ENCODE measurements at regions not wholly inside any gene's neighbourhood (a gene's known extent, or its start where the extent isn't known, plus 50 kb on each side); places are given as distances from the start of the nearest gene placed in this dataset.
A peak's percentile ranks its signal among the peaks of the same experiment; 100 is the strongest.

DNA sequence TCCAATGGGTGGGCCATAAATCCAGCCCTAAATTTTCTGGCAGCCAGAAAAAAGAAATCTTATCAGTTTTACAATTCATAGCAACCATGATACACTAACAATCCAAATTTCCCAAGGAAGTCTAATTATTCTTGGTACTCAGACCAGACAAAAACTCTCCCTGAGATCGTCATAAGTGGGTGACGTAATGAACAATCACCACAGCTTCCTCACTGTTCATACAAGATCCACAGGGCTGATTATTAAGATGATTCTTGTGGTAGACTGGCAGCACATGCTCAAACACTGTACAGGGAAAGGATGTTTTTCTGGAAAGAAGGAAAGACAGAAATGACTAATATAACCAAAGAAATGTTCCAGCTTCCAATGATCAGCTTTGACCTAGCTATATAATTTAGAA, 178.3 kb upstream of the CRIM1 start:
- Histone ChIP-seq H3K27me3 (ENCODE audit: insufficient read depth, low read length) (no peaks in the 10 kb centered on the region), H3K4me3 (ENCODE audit: insufficient read depth, low read depth, low read length) (no peak overlapping the region), H3K9me3 (ENCODE audit: insufficient read depth, low read depth, low read length) (no peaks in the 10 kb centered on the region), H3K4me2 (ENCODE audit: low read length) (no peak overlapping the region), H3K9ac (ENCODE audit: low read length) (no peak overlapping the region), H3K79me2 (ENCODE audit: insufficient read depth, low read length) (no peaks in the 10 kb centered on the region), H3K27ac (ENCODE audit: low read depth, low read length) (no peak overlapping the region), H4K20me1 (ENCODE audit: insufficient read depth, low read length) (no peaks in the 10 kb centered on the region), H2AFZ (ENCODE audit: low read depth, low read length) (no peak overlapping the region), H3K36me3 (ENCODE audit: insufficient read depth, low read length) (no peaks in the 10 kb centered on the region), H3K4me1 (ENCODE audit: insufficient read depth, low read length) (no peaks in the 10 kb centered on the region)
- no peak for TF ChIP-seq EZH2 (IDR thresholded peaks at IDR 0.05; ENCODE audit: insufficient read depth, low read length)
- TF ChIP-seq, protein P1, sequence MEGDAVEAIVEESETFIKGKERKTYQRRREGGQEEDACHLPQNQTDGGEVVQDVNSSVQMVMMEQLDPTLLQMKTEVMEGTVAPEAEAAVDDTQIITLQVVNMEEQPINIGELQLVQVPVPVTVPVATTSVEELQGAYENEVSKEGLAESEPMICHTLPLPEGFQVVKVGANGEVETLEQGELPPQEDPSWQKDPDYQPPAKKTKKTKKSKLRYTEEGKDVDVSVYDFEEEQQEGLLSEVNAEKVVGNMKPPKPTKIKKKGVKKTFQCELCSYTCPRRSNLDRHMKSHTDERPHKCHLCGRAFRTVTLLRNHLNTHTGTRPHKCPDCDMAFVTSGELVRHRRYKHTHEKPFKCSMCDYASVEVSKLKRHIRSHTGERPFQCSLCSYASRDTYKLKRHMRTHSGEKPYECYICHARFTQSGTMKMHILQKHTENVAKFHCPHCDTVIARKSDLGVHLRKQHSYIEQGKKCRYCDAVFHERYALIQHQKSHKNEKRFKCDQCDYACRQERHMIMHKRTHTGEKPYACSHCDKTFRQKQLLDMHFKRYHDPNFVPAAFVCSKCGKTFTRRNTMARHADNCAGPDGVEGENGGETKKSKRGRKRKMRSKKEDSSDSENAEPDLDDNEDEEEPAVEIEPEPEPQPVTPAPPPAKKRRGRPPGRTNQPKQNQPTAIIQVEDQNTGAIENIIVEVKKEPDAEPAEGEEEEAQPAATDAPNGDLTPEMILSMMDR (IDR thresholded peaks at IDR 0.05; ENCODE audit: insufficient read depth, low read depth, low read length) = no peak
- DNase-seq (ENCODE audit: low read depth) (peak; percentile 64), FAIRE-seq (no peak)
- no peaks in the 10 kb centered on the region for H3K27me3 Mint-ChIP-seq (ENCODE audit: low read depth, unreplicated experiment)
- no peaks in the 10 kb centered on the region for H3K36me3 Mint-ChIP-seq (ENCODE audit: low read depth, unreplicated experiment)
- no peak overlapping the region for H3K27ac Mint-ChIP-seq (ENCODE audit: unreplicated experiment)
- no peak overlapping the region for H3K4me3 Mint-ChIP-seq (ENCODE audit: unreplicated experiment)
- peaks cover 7% of the 10 kb centered on the region for H3K9me3 Mint-ChIP-seq (ENCODE audit: unreplicated experiment)
- peaks cover 3% of the 10 kb centered on the region for H3K4me1 Mint-ChIP-seq (ENCODE audit: low read depth, unreplicated experiment)

DNA sequence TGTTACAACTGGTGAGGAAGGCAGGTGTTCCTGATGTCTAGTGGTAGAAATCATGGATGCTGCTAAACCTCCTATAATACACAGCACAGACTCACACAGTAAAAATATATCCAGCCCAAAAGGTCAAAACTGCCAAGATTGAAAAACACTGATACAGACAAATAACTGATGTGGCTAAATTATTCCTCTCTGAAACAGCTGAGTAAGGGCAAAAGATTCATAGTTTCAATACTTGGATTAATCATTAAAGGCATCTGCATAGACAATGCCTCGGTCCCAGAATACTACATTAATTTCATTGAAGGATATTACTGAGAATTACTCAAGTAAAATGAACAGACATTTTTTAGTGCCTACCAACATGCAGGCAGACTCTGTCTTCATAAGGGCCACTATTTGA, 180.7 kb upstream of the CRIM1 start:
- Mint-ChIP-seq H3K27me3 (ENCODE audit: low read depth, unreplicated experiment) (peaks cover 3% of the 10 kb centered on the region), H3K4me3 (ENCODE audit: unreplicated experiment) (no peak overlapping the region), H3K27ac (ENCODE audit: unreplicated experiment) (no peak overlapping the region), H3K4me1 (ENCODE audit: low read depth, unreplicated experiment) (peaks cover 3% of the 10 kb centered on the region), H3K9me3 (ENCODE audit: unreplicated experiment) (peaks cover 3% of the 10 kb centered on the region), H3K36me3 (ENCODE audit: low read depth, unreplicated experiment) (no peaks in the 10 kb centered on the region)
- H3K4me3 ChIP-seq (ENCODE audit: insufficient read depth, low read depth, low read length) = no peak overlapping the region
- H3K4me2 ChIP-seq (ENCODE audit: low read length) = no peak overlapping the region
- no peaks in the 10 kb centered on the region for H3K27me3 ChIP-seq (ENCODE audit: insufficient read depth, low read length)
- no peak overlapping the region for H3K27ac ChIP-seq (ENCODE audit: low read depth, low read length)
- H3K9me3 ChIP-seq (ENCODE audit: insufficient read depth, low read depth, low read length) = no peaks in the 10 kb centered on the region
- no peak for FAIRE-seq
- no peaks in the 10 kb centered on the region for H3K79me2 ChIP-seq (ENCODE audit: insufficient read depth, low read length)
- TF ChIP-seq, protein P1 (IDR thresholded peaks at IDR 0.05; ENCODE audit: insufficient read depth, low read depth, low read length) = no peak
- TF ChIP-seq EZH2 (IDR thresholded peaks at IDR 0.05; ENCODE audit: insufficient read depth, low read length) = no peak
- H3K9ac ChIP-seq (ENCODE audit: low read length) = no peak overlapping the region
- no peak for DNase-seq (ENCODE audit: low read depth)
- H3K4me1 ChIP-seq (ENCODE audit: insufficient read depth, low read length) = no peaks in the 10 kb centered on the region
- H4K20me1 ChIP-seq (ENCODE audit: insufficient read depth, low read length) = no peaks in the 10 kb centered on the region
- no peaks in the 10 kb centered on the region for H3K36me3 ChIP-seq (ENCODE audit: insufficient read depth, low read length)
- H2AFZ ChIP-seq (ENCODE audit: low read depth, low read length) = no peak overlapping the region

DNA sequence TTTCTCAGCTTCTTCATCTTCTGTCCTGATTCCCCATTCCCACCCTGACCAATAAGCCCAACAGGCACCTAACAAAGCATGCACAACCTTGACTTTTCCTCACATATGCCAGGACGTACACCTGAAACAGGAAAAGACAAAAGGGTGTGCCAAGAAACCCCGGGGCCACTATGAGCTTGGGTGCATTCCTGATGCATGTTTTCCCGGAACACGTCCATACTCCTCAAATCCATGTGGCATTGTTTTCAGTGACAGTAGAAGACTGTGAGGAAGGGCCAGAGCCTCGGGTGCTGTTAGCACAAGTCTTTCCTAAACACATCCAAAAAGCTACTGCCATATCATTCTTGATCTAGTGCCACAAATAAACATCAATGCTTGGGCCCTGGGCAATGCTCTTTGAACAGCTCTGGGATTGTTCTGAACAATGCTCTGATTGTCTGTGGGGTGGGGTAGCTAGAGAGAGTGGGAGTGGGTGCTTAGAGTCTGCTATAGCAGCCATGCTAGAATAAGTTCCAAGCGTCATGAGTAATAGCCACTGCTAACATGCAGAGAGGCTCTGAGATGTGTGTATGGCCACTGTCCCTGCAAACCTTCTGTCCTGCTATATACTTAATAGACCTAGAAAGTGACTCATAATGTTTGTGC, 181.7 kb upstream of the CRIM1 start:
- Mint-ChIP-seq H3K9me3 (ENCODE audit: unreplicated experiment) (peaks cover under 1% of the 10 kb centered on the region), H3K27ac (ENCODE audit: unreplicated experiment) (no peak overlapping the region), H3K27me3 (ENCODE audit: low read depth, unreplicated experiment) (peaks cover 3% of the 10 kb centered on the region), H3K36me3 (ENCODE audit: low read depth, unreplicated experiment) (no peaks in the 10 kb centered on the region), H3K4me3 (ENCODE audit: unreplicated experiment) (no peak overlapping the region), H3K4me1 (ENCODE audit: low read depth, unreplicated experiment) (peaks cover 3% of the 10 kb centered on the region)
- no peak overlapping the region for H2AFZ ChIP-seq (ENCODE audit: low read depth, low read length)
- H3K4me3 ChIP-seq (ENCODE audit: insufficient read depth, low read depth, low read length) = no peak overlapping the region
- no peak for TF ChIP-seq EZH2 (IDR thresholded peaks at IDR 0.05; ENCODE audit: insufficient read depth, low read length)
- TF ChIP-seq, protein P1 (IDR thresholded peaks at IDR 0.05; ENCODE audit: insufficient read depth, low read depth, low read length) = no peak
- H3K9ac ChIP-seq (ENCODE audit: low read length) = no peak overlapping the region
- H3K9me3 ChIP-seq (ENCODE audit: insufficient read depth, low read depth, low read length) = no peaks in the 10 kb centered on the region
- no peak overlapping the region for H3K4me2 ChIP-seq (ENCODE audit: low read length)
- no peak overlapping the region for H3K27ac ChIP-seq (ENCODE audit: low read depth, low read length)
- no peaks in the 10 kb centered on the region for H4K20me1 ChIP-seq (ENCODE audit: insufficient read depth, low read length)
- H3K79me2 ChIP-seq (ENCODE audit: insufficient read depth, low read length) = no peaks in the 10 kb centered on the region
- H3K27me3 ChIP-seq (ENCODE audit: insufficient read depth, low read length) = no peaks in the 10 kb centered on the region
- H3K36me3 ChIP-seq (ENCODE audit: insufficient read depth, low read length) = no peaks in the 10 kb centered on the region
- FAIRE-seq (no peak), DNase-seq (ENCODE audit: low read depth) (no peak)
- H3K4me1 ChIP-seq (ENCODE audit: insufficient read depth, low read length) = no peaks in the 10 kb centered on the region
